SU-DHL-6 (cell line): ENCODE measurements at regions not wholly inside any gene's neighbourhood (a gene's known extent, or its start where the extent isn't known, plus 50 kb on each side); places are given as distances from the start of the nearest gene placed in this dataset.

ENCODE experiments used
- H2AFZ ChIP-seq: fragments of 200-600 bp; sonication (generic); 2 replicates; pipeline ENCODE4 v1.6.1; 2014; ENCODE audit warnings: low read depth, mild to moderate bottlenecking, moderate library complexity, mixed read lengths, antibody characterized with exemption, low read length; ENCODE audit not compliant: severe bottlenecking
- H3F3A ChIP-seq: fragments of 200-600 bp; shearing (Covaris generic); 2 replicates; pipeline ENCODE4 v1.6.0; 2016; ENCODE audit warnings: antibody characterized with exemption, mild to moderate bottlenecking; ENCODE audit not compliant: insufficient read depth
- H3K27ac ChIP-seq: fragments of 200-600 bp; sonication (generic); 2 replicates; pipeline ENCODE4 v1.5.1; 2016; ENCODE audit warnings: low read depth, mild to moderate bottlenecking, low read length, moderate library complexity, mixed read lengths
- H3K27me3 ChIP-seq: fragments of 200-600 bp; sonication (generic), shearing (Covaris generic); 2 replicates; pipeline ENCODE4 v1.6.0; 2014; ENCODE audit warnings: mild to moderate bottlenecking, low read length
- H3K36me3 ChIP-seq: fragments of 200-600 bp; sonication (generic); 2 replicates; pipeline ENCODE4 v1.6.1; 2014; ENCODE audit warnings: mild to moderate bottlenecking, low read length, mixed read lengths
- H3K4me2 ChIP-seq: fragments of 300-600, 200-600 bp; shearing (Covaris generic), sonication (generic); 2 replicates; pipeline ENCODE4 v1.6.0; 2014; ENCODE audit warnings: low read length, low read depth, mild to moderate bottlenecking; ENCODE audit not compliant: poor library complexity, severe bottlenecking
- H3K4me3 ChIP-seq: fragments of 200-600 bp; sonication (generic); 2 replicates; pipeline ENCODE4 v1.5.1; 2014; ENCODE audit warnings: antibody characterized with exemption, low read length, mild to moderate bottlenecking, mixed read lengths; ENCODE audit not compliant: insufficient read depth, poor library complexity, severe bottlenecking
- H3K79me2 ChIP-seq: fragments of 200-600 bp; sonication (generic); 2 replicates; pipeline ENCODE4 v1.6.1; 2014; ENCODE audit warnings: mild to moderate bottlenecking, low read length, moderate library complexity; ENCODE audit not compliant: insufficient read depth
- H3K9ac ChIP-seq: fragments of 200-600 bp; sonication (generic); 2 replicates; pipeline ENCODE4 v1.7.0; 2014; ENCODE audit warnings: mild to moderate bottlenecking, low read length
- H3K9me2 ChIP-seq: fragments of 200-600 bp; sonication (generic); replicated peaks from 2 replicates; pipeline ENCODE4 v1.6.1; 2014; ENCODE audit warnings: low read length; ENCODE audit not compliant: insufficient read depth
- H3K9me3 ChIP-seq: fragments of 200-600 bp; sonication (generic); 2 replicates; pipeline ENCODE4 v1.6.1; 2014; ENCODE audit warnings: low read length, mixed read lengths; ENCODE audit not compliant: insufficient read depth
- H4K20me1 ChIP-seq: fragments of 200-600 bp; sonication (generic); 2 replicates; pipeline ENCODE4 v1.6.1; 2014; ENCODE audit warnings: low read depth, mild to moderate bottlenecking, antibody characterized with exemption, low read length, moderate library complexity, mixed read lengths
- CTCF ChIP-seq: fragments of 200-600 bp; sonication (generic); IDR thresholded peaks from one replicate; pipeline ENCODE4 v1.5.1; 2017; ENCODE audit warnings: antibody characterized with exemption, mild to moderate bottlenecking, low read length, moderate library complexity; ENCODE audit not compliant: insufficient read depth, poor library complexity, severe bottlenecking
- EZH2phosphoT487 ChIP-seq: fragments of 200-600 bp; sonication (generic), shearing (Covaris generic); conservative IDR thresholded peaks from 2 replicates; pipeline ENCODE4 v1.6.1; 2018; ENCODE audit warnings: mild to moderate bottlenecking, antibody characterized with exemption, low read length, moderate library complexity, mixed read lengths

GRCh38 chr2:48036312-48036711, 130.0 kb upstream of the FBXO11 start:
- H2AFZ ChIP-seq: no peak overlapping the region
- H3F3A ChIP-seq: no peaks in the 10 kb centered on the region
- no peaks in the 10 kb centered on the region for H3K36me3 ChIP-seq
- no peak for TF ChIP-seq EZH2phosphoT487
- no peak for TF ChIP-seq CTCF
- no peaks in the 10 kb centered on the region for H3K27me3 ChIP-seq
- no peak overlapping the region for H3K27ac ChIP-seq
- no peak overlapping the region for H3K4me2 ChIP-seq
- no peaks in the 10 kb centered on the region for H4K20me1 ChIP-seq
- no peaks in the 10 kb centered on the region for H3K79me2 ChIP-seq
- no peaks in the 10 kb centered on the region for H3K9me2 ChIP-seq
- no peak overlapping the region for H3K9ac ChIP-seq
- H3K9me3 ChIP-seq: no peaks in the 10 kb centered on the region
- no peak overlapping the region for H3K4me3 ChIP-seq

GRCh38 chr2:48039209-48039990, 133.1 kb upstream of the FBXO11 start:
- no peaks in the 10 kb centered on the region for H3F3A ChIP-seq
- H3K27me3 ChIP-seq: no peaks in the 10 kb centered on the region; the same call in 1 of the 2 replicates
- no peaks in the 10 kb centered on the region for H3K79me2 ChIP-seq
- H2AFZ ChIP-seq: no peak overlapping the region
- no peaks in the 10 kb centered on the region for H4K20me1 ChIP-seq
- H3K27ac ChIP-seq: no peak overlapping the region
- H3K4me2 ChIP-seq: no peak overlapping the region
- H3K9ac ChIP-seq: no peak overlapping the region
- no peak overlapping the region for H3K4me3 ChIP-seq
- TF ChIP-seq EZH2phosphoT487: no peak
- TF ChIP-seq CTCF: no peak
- no peaks in the 10 kb centered on the region for H3K36me3 ChIP-seq
- no peaks in the 10 kb centered on the region for H3K9me3 ChIP-seq
- no peaks in the 10 kb centered on the region for H3K9me2 ChIP-seq

- no peak overlapping the region for H3K9ac ChIP-seq
- no peak overlapping the region for H2AFZ ChIP-seq
- no peaks in the 10 kb centered on the region for H3K36me3 ChIP-seq
- H3K27me3 ChIP-seq: no peaks in the 10 kb centered on the region; the same call in 1 of the 2 replicates
- H4K20me1 ChIP-seq: no peaks in the 10 kb centered on the region
- H3F3A ChIP-seq: no peaks in the 10 kb centered on the region
- H3K4me3 ChIP-seq: no peak overlapping the region
- H3K9me3 ChIP-seq: no peaks in the 10 kb centered on the region
- TF ChIP-seq CTCF (no peak), EZH2phosphoT487 (no peak)
- no peak overlapping the region for H3K4me2 ChIP-seq
- H3K9me2 ChIP-seq: no peaks in the 10 kb centered on the region
- no peak overlapping the region for H3K27ac ChIP-seq
- H3K79me2 ChIP-seq: no peaks in the 10 kb centered on the region
These were observed 136.9 kb upstream of the FBXO11 start for GRCh38 chr2:48043131-48043700.
